Cardiac fibroblast (primary cell): ENCODE measurements at regions not wholly inside any gene's neighbourhood (a gene's known extent, or its start where the extent isn't known, plus 50 kb on each side); places are given as distances from the start of the nearest gene placed in this dataset.

Source experiments
- DNase-seq, 2 donors: peaks; one replicate each; pipeline versions ENCODE4 v3.0.0 to v3.0.0-alpha.2; 2010; ENCODE audit warnings: low read depth in 2 of 2
- H3K4me3 ChIP-seq, 2 donors: replicated peaks in 1 of 2; 1 replicate in 1 of 2; 2 replicates in 1 of 2; pipeline ENCODE4 v1.5.1; 2011; ENCODE audit warnings: low read depth in 2 of 2, low read length in 2 of 2, mild to moderate bottlenecking in 2 of 2, moderate library complexity in 1 of 2
- TF ChIP-seq, protein P1 (sequence below): IDR thresholded peaks from one replicate; pipeline ENCODE4 v1.5.1; 2011; ENCODE audit warnings: low read depth, mild to moderate bottlenecking, low read length, inconsistent platforms

DNA sequence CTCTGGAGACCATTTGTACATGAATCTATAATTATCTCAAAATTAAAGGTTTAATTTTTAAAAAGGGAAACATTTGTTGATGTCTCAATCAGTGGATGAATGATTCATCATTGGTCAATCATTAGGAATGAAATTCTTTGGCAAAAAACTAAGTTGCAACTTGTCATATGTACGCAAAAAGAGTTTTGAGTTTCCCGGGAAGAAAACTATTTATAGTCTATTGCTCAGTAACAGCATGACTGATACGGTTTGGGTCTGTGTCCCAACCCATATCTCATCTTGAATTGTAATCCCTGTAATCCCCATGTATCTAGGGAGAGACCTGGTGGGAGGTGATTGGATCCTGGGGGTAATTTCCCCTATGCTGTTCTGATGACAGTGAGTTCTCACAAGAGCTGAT lies 765.8 kb upstream of the ROBO1 start:
- H3K4me3 ChIP-seq: no peak overlapping the region
- TF ChIP-seq, protein P1, sequence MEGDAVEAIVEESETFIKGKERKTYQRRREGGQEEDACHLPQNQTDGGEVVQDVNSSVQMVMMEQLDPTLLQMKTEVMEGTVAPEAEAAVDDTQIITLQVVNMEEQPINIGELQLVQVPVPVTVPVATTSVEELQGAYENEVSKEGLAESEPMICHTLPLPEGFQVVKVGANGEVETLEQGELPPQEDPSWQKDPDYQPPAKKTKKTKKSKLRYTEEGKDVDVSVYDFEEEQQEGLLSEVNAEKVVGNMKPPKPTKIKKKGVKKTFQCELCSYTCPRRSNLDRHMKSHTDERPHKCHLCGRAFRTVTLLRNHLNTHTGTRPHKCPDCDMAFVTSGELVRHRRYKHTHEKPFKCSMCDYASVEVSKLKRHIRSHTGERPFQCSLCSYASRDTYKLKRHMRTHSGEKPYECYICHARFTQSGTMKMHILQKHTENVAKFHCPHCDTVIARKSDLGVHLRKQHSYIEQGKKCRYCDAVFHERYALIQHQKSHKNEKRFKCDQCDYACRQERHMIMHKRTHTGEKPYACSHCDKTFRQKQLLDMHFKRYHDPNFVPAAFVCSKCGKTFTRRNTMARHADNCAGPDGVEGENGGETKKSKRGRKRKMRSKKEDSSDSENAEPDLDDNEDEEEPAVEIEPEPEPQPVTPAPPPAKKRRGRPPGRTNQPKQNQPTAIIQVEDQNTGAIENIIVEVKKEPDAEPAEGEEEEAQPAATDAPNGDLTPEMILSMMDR: no peak
- peak in 1 of 2 donors; percentile 13 for DNase-seq

DNA sequence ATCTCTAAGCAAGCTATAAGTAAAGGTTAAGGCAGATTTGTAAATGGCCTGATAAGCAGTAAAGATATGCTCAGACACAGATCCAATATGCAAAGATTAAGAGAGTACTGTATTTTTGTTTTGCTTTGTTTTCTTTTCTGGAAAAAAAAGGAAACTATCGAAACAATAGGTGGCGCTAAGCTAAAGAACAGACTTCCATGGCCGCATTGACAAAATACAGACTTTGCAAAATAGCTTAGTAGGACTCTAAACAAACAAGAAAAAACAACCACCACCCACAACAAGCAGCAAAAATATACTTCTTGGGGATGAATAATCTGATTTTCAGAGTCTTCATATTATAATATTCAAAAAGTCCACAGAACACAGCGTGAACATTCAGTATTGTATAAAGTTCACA lies 758.4 kb upstream of the ROBO1 start:
- no peak overlapping the region for H3K4me3 ChIP-seq
- TF ChIP-seq, protein P1: no peak
- no peak for DNase-seq

DNA sequence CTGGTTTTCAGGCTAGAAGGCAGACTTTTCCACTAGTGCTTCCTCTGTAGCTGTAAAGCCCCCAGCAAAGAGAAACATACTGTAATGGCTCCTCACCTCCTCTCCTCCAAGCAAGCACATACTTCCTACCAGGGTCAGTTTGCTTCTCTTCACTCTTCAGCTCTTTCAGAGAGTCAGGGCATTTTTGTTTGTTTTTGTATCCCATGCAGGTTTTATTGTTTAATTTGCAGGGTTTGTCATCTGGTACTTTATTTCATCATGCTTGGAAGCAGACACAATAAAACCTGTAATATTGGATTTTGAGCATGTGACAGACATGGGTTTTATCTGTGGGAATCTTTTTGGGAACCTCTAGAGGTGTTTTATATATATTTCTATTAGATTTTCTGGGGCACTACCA lies 753.3 kb upstream of the ROBO1 start:
- no peak overlapping the region for H3K4me3 ChIP-seq
- TF ChIP-seq, protein P1: no peak
- no peak for DNase-seq

DNA sequence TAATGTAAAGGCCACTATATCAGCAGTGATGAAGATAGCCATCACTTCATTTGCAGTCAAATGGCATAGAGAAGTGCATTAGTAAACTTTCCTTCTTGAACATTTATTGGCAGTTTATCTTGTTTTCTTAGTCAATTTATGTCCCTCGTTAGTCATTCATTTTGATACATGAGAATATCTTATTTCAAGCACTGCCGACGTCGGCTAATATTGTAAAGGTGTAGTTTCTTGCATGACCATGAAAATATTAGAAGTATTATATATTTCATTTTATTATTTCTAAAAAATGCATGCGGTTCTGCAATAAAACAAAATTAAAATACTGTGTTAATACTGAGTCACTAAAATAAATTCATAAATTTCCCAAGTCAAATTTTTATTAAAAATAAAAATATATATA lies 751.6 kb upstream of the ROBO1 start:
- TF ChIP-seq, protein P1: no peak
- no peak for DNase-seq
- H3K4me3 ChIP-seq: no peak overlapping the region

DNA sequence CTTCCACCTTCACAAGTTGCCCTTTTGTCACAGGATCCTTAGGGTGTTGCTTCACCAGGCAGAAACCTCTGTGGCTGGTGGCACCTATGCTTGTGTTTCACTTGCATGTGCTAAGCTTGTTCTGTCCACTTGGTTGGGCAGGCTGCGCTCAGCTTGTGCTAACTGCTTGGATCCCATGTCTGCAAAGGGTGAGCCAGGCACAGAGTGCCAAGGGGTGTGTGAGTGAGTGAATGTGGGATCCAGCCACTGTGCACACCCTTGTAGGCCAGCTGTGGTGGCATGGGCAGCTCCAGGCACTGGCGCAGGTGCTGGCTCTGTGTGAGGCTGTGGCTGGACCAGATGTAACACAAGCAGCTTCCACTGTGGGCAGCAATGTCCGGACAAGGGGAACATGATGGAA lies 728.7 kb upstream of the ROBO1 start:
- no peak for DNase-seq
- no peak overlapping the region for H3K4me3 ChIP-seq
- TF ChIP-seq, protein P1: no peak

DNA sequence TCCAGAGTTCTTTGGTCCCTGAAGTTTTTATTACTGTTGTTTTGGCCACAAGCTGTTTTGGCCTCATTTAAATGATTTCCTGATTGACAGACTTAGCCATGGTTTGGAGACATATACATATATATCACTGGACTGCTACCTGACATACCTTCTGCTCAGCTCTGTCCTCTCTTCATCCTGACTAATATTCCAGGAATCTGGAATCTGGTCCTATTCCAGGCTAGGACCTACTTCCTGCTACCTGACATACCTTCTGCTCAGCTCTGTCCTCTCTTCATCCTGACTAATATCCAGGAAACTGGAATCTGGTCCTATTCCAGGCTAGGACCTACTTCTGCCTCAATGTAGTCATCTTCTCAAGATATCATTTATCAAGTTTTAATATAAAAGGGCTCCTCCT lies 724.4 kb upstream of the ROBO1 start:
- no peak overlapping the region for H3K4me3 ChIP-seq
- DNase-seq: no peak
- TF ChIP-seq, protein P1: no peak

DNA sequence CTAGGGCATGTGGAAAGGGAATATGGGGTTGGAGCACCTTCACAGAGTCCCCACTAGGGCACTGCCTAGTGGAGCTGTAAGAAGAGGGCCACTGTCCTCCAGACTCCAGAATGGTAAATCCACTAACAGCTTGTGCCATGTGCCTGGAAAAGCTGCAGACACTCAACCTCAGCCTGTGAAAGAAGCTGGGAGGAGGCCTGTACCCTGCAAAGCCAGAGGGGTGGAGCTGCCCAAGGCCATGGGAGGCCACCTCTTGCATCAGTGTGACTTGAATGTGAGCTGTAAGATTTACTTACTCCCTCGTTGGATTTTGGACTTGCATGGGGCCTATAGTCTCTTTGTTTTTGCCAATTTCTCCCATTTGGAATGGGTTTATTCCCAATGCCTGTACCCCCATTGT lies 705.2 kb upstream of the ROBO1 start:
- TF ChIP-seq, protein P1: no peak
- no peak overlapping the region for H3K4me3 ChIP-seq
- no peak for DNase-seq
